ENCODE measurements at regions not wholly inside any gene's neighbourhood (a gene's known extent, or its start where the extent isn't known, plus 50 kb on each side); places are given as distances from the start of the nearest gene placed in this dataset.
"Not testable (repeated sequence)": the region's sequence is repeated elsewhere in the genome, so short reads cannot be mapped to it uniquely, and the experiment has no call there.

DNA sequence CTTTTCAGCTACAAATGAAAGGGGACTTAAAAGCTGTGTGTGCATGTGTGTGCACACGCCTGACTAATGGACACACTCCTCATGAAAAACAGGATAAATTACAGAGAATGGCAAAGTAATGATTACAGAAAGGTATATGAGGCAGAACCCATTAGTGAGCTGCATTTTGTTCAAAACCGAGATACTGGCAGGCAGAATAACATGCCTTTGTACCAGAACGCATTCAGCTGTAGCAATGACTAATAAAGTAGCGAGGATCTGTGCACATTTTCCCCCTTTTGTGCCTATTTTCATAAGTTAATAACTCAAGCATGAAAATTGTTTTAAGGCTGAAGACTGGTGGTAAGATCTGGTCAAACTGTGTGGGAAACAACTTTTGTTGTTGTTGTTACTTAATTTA, 165.7 kb upstream of the PLGLB2 start:
- not testable (repeated sequence) for TF ChIP-seq EZH2 (IDR thresholded peaks at IDR 0.05; ENCODE audit: insufficient read depth, poor library complexity, severe bottlenecking); EZH2phosphoT487 (IDR thresholded peaks at IDR 0.05; ENCODE audit: insufficient read depth, low read depth)
